Activated CD4-positive, alpha-beta T cell treated with anti-CD3 and anti-CD28 coated beads, Interleukin-2, amount 50 U/mL, for 24 hours (primary cell): ENCODE measurements at regions not wholly inside any gene's neighbourhood (a gene's known extent, or its start where the extent isn't known, plus 50 kb on each side); places are given as distances from the start of the nearest gene placed in this dataset.

Experiments used
- DNase-seq, 2 donors: peaks; one replicate each; pipeline ENCODE4 v3.0.0-alpha.2; 2020; ENCODE audit warnings: low read depth in 1 of 2, low spot score in 1 of 2

GRCh38 chr11:116698080-116698479 lies 74.7 kb downstream of the BUD13 start:
- DNase-seq = no peak

DNA sequence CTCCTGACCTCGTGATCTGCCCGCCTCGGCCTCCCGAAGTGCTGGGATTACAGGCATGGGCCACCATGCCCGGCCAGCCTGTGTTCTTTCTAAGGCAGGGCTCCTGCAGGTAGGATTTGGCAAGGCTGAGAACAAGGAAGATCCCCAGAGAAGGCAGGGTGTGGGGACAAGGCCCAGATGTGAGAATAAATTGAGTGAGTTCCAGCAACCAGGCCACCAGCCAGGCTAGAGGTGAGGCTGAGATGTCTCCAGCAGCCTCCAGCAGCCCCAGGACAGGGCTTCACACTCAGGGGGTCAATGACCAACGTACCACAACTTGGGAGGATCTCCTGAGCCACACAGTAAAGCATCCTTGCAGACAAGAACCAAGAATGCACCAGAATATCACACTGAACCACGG lies 75.1 kb downstream of the BUD13 start:
- no peak for DNase-seq

DNA sequence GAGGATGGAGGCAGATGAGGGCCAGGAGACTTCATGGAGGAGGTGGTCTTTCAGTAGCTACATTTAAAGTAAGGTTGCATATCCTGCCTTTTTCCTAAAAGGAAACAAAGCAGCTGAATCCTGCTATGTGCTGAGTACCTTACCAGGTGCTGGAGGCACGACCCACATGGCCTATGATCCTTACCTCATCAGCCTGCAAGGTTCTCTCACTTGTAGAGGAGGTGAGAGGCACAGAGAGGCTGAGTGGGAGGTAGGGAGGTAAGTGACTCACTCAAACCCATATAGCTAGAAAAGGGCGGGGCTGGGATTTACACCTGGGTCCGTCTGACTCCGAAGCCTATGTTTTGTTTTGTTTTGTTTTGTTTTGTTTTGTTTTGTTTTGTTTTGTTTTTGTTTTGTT lies 75.8 kb downstream of the BUD13 start:
- no peak for DNase-seq

- DNase-seq = no peak
These were observed 76.3 kb downstream of the BUD13 start for GRCh38 chr11:116696381-116696941.

GRCh38 chr11:116695657-116696254 lies 77.0 kb downstream of the BUD13 start:
- no peak for DNase-seq

DNA sequence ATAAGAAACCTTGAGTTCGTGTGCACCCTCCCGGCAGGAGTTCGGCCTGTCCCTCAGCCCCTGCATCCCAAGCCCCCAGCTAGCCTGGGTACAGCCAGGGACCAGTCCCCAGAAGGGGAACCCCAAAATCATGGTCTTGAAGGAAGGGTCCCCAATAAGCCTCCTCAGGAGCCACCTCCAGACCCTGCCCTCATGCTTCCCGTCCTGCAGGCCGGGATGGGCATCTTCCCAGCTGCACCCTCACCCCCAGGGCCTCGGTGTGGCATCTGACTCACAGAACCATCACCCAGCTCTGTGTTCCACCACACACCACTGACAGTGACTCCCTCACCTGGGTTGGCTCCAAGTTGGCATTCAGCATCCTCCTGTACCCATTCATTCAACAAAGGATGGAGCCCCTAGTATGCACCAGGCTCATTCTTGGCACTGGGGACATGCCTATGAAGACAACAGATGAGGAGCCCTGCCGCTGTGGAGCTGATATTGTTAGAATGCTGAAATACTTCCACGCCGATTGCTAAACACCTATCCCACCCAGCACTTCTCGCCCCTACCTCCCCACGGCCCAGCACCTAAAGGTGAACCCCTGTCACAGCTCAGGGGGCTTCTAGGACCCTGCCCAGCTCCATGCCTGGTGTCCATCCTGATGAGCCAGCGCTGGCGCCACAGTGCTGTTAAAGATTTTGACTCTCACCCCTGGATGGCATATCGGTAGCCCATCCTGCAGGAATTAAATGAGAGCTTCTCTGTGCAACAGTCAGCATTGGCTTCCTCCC lies 77.8 kb downstream of the BUD13 start:
- DNase-seq = no peak

DNA sequence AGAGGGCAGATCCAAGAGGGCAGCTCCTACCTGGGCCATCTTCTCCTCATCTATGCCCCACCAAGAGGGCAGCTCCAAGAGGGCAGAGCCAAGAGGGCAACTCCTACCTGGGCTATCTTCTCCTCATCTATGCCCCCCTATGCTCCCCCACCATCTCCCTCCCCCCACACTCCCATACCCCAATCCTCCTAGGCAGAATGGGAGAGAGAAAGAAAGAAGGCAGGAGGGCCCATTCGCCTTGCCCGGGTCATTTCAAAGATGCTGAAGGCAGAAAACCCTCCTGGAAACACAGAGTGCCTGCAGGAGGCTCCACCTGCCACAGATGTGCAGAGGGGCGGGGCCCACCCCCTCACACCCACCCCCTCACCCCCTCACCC lies 78.5 kb downstream of the BUD13 start:
- no peak for DNase-seq

GRCh38 chr11:116693593-116694348 lies 79.0 kb downstream of the BUD13 start:
- no peak for DNase-seq

- DNase-seq = no peak
These were observed 79.7 kb downstream of the BUD13 start for GRCh38 chr11:116693102-116693570.

GRCh38 chr11:116692318-116693101 lies 80.3 kb downstream of the BUD13 start:
- DNase-seq = no peak

DNA sequence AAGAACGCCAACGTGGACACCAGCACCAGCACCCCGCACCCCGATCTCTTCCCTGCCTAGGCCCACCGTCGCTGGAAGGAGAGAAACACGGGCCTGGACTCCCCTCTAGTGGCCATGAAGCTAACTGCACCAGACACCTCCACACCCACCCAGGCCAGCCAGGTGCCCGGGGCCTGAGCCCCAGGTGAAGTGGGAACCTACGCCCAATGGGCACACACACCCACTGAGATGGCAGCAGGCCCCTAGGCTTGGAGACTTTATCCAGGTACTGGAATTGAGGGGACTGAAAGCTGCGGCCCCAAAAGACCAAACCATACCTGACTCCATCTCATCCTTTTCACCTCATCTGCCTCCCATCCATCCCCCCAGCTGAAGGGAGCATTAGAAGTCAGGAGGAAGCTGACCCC lies 81.0 kb downstream of the BUD13 start:
- DNase-seq = peak; percentile 25 to 51

DNA sequence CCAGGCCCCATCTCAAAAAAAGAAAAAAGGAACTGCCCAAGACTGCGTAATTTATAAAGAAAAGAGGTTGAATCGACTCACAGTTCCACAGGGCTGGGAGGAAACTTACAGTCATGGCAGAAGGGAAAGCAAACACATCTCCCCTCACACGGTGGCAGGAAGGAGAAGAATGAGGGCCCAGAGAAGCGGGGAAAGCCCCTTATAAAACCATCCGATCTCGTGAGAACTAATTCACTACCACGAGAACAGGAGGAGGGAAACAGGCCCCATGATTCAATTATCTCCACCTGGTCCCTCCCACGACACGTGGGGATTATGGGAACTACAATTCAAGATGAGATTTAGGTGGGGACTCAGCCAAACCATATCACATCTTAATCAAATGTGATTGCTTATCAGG lies 82.2 kb downstream of the BUD13 start:
- DNase-seq = no peak

- DNase-seq = no peak
These were observed 83.2 kb downstream of the BUD13 start for GRCh38 chr11:116689413-116690127.

DNA sequence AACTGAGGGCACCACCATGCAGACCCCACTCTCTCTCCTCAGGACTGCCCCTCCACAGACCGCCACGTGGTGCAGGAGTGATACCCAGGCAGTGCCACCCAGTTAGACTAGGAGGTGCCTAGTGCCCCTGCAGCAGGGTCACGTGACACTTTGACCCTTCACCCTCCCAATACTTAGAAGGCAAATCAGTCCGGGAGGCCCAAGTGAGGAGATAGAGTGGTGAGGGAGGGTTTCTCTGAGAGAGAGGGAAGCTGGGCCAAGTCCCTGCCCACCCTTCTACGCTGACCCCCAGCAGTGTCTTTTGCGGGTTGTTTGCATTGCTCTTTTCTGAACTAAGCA lies 84.6 kb downstream of the BUD13 start:
- no peak for DNase-seq

- DNase-seq = no peak
These were observed 85.2 kb downstream of the BUD13 start for GRCh38 chr11:116687458-116688201.

GRCh38 chr11:116686866-116687265 lies 85.9 kb downstream of the BUD13 start:
- DNase-seq = no peak

- DNase-seq = no peak
These were observed 88.8 kb downstream of the BUD13 start for GRCh38 chr11:116683982-116684381.

- no peak for DNase-seq
These were observed 92.2 kb downstream of the BUD13 start for GRCh38 chr11:116680349-116681125.

GRCh38 chr11:116678887-116679286 lies 93.9 kb downstream of the BUD13 start:
- DNase-seq = no peak
